ENCODE measurements at regions not wholly inside any gene's neighbourhood (a gene's known extent, or its start where the extent isn't known, plus 50 kb on each side); places are given as distances from the start of the nearest gene placed in this dataset.

GRCh38 chr11:71366076-71366475 is 82.1 kb downstream of the DHCR7 start:
- TF ChIP-seq POLR2A (IDR thresholded peaks at IDR 0.05; ENCODE audit: low read depth, low read length): no peak
- no peak for TF ChIP-seq POLR2AphosphoS5 (IDR thresholded peaks at IDR 0.05; ENCODE audit: low read depth, low read length)
- TF ChIP-seq POU2F2 (IDR thresholded peaks at IDR 0.05; ENCODE audit: low read depth, low read length): no peak
- no peak for TF ChIP-seq TAF1 (IDR thresholded peaks at IDR 0.05; ENCODE audit: low read depth, low read length)

Data from GM12891 (cell line).